ENCODE measurements at regions not wholly inside any gene's neighbourhood (a gene's known extent, or its start where the extent isn't known, plus 50 kb on each side); places are given as distances from the start of the nearest gene placed in this dataset.

DNA sequence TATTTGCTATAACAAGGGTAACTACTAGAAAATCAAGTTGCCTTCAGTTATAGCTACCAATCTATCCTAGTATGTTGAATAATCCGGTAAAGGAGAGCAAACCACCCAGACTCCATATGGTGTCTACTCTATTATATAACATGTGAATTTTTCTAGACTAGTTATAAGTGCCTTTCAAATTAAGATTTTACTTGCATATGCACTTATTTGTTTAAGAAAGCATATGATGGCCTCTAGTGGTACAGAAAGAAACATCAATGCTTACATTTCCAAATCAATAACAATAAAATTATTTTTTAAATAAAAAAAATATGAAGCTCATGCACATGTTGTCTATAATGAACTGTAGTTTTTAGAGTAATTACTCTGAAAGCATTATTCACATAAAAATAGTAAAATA lies 1516.4 kb upstream of the PABPC4L start:
- no peaks in the 10 kb centered on the region for H3F3A ChIP-seq (ENCODE audit: low read length, unreplicated experiment)
- H3K27ac ChIP-seq (ENCODE audit: low read length), result no peak overlapping the region
- no peaks in the 10 kb centered on the region for H3K79me2 ChIP-seq (ENCODE audit: low read length)
- H3K4me1 ChIP-seq (ENCODE audit: insufficient read depth, low read length), result no peaks in the 10 kb centered on the region
- H4K20me1 ChIP-seq (ENCODE audit: low read length), result no peaks in the 10 kb centered on the region
- H3K9ac ChIP-seq (ENCODE audit: low read length), result no peak overlapping the region
- TF ChIP-seq, protein P1, sequence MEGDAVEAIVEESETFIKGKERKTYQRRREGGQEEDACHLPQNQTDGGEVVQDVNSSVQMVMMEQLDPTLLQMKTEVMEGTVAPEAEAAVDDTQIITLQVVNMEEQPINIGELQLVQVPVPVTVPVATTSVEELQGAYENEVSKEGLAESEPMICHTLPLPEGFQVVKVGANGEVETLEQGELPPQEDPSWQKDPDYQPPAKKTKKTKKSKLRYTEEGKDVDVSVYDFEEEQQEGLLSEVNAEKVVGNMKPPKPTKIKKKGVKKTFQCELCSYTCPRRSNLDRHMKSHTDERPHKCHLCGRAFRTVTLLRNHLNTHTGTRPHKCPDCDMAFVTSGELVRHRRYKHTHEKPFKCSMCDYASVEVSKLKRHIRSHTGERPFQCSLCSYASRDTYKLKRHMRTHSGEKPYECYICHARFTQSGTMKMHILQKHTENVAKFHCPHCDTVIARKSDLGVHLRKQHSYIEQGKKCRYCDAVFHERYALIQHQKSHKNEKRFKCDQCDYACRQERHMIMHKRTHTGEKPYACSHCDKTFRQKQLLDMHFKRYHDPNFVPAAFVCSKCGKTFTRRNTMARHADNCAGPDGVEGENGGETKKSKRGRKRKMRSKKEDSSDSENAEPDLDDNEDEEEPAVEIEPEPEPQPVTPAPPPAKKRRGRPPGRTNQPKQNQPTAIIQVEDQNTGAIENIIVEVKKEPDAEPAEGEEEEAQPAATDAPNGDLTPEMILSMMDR (conservative IDR thresholded peaks at IDR 0.05; ENCODE audit: low read depth, low read length), result 0 out of 2 replicates have a peak, but pooled peaks have one; percentile 24
- TF ChIP-seq EZH2phosphoT487 (IDR thresholded peaks at IDR 0.05; ENCODE audit: borderline replicate concordance, low read length) (no peak), EZH2 (IDR thresholded peaks at IDR 0.05; ENCODE audit: low read length, unreplicated experiment) (no peak)
- POLR2A ChIA-PET (ENCODE audit: unreplicated experiment), result interaction anchor here (0.6 kb wide), 1 partner anchor 28 kb away, joined by 3 read pairs; no protein-coding TSS in a partner anchor
- H3K4me3 ChIP-seq (ENCODE audit: low read length), result no peak overlapping the region
- ATAC-seq, result no peak
- no peaks in the 10 kb centered on the region for H3K36me3 ChIP-seq (ENCODE audit: low read depth, low read length)
- CTCF ChIA-PET, result no interaction called here
- H3K9me2 ChIP-seq (replicated peaks; ENCODE audit: low read length), result no peaks in the 10 kb centered on the region
- BruUV-seq (replicated peaks), result no TSS peak
- peak; percentile 10 for DNase-seq
- no peak overlapping the region for H3K4me2 ChIP-seq (ENCODE audit: low read length)
- no peaks in the 10 kb centered on the region for H3K27me3 ChIP-seq (ENCODE audit: low read length)
- H2AFZ ChIP-seq (ENCODE audit: low read length), result no peak overlapping the region
- no peaks in the 10 kb centered on the region for H3K9me3 ChIP-seq (ENCODE audit: low read length)
- intact Hi-C loops (cut with micrococcal nuclease), result no loop called here

DNA sequence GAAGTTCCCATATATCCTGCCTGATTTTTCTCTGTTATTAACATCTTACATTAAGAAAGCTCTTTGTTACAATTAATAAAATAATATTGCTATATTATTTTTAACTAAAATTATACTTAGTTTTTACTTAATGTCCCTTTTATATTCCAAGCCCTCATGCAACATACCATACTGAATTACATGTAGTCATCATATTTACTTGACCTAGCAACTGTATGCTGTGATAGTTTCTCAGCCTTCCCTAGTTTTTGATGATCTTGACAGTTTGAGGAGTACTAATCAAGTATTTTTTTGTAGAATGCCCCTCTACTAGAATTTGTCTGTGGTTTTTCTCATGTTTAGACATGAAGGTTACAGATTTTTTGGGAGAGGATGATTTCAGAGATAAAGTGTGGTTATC lies 1503.8 kb upstream of the PABPC4L start:
- Histone ChIP-seq H3K36me3 (ENCODE audit: low read depth, low read length) (no peaks in the 10 kb centered on the region), H3K27ac (ENCODE audit: low read length) (no peak overlapping the region), H3K4me1 (ENCODE audit: insufficient read depth, low read length) (no peaks in the 10 kb centered on the region), H3K9me2 (replicated peaks; ENCODE audit: low read length) (no peaks in the 10 kb centered on the region), H3K9ac (ENCODE audit: low read length) (no peak overlapping the region), H3K9me3 (ENCODE audit: low read length) (no peaks in the 10 kb centered on the region), H3K27me3 (ENCODE audit: low read length) (no peaks in the 10 kb centered on the region), H2AFZ (ENCODE audit: low read length) (no peak overlapping the region), H3K4me3 (ENCODE audit: low read length) (no peak overlapping the region), H3K79me2 (ENCODE audit: low read length) (no peaks in the 10 kb centered on the region), H3K4me2 (ENCODE audit: low read length) (no peak overlapping the region), H4K20me1 (ENCODE audit: low read length) (no peaks in the 10 kb centered on the region), H3F3A (ENCODE audit: low read length, unreplicated experiment) (no peaks in the 10 kb centered on the region)
- intact Hi-C loops (cut with micrococcal nuclease), result no loop called here
- BruUV-seq (replicated peaks), result no TSS peak
- CTCF ChIA-PET, result no interaction called here
- no peak for TF ChIP-seq EZH2 (IDR thresholded peaks at IDR 0.05; ENCODE audit: low read length, unreplicated experiment)
- TF ChIP-seq EZH2phosphoT487 (IDR thresholded peaks at IDR 0.05; ENCODE audit: borderline replicate concordance, low read length), result no peak
- TF ChIP-seq, protein P1 (conservative IDR thresholded peaks at IDR 0.05; ENCODE audit: low read depth, low read length), result no peak
- DNase-seq (no peak), ATAC-seq (no peak)
- POLR2A ChIA-PET (ENCODE audit: unreplicated experiment), result no interaction called here

DNA sequence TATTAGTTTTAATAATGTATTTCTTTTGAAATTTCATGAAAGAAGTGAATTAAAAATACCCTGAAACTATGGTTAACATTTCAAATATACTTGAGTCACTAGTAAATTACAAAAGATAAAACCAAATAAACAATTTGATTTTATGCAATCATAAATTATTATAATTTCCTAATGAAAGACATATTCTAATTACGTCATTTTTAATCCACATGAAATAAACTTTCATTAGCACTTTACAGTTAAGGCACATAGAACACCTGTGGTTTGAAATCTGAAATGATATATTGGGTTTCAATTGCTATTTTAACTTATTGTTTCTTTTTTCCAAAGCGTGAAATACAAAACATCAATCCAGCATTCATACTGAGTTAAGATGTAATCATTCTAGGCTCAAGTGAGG lies 1492.5 kb upstream of the PABPC4L start:
- ChIA-PET POLR2A (ENCODE audit: unreplicated experiment) (no interaction called here), CTCF (no interaction called here)
- Histone ChIP-seq H3K79me2 (ENCODE audit: low read length) (no peaks in the 10 kb centered on the region), H4K20me1 (ENCODE audit: low read length) (no peaks in the 10 kb centered on the region), H3K36me3 (ENCODE audit: low read depth, low read length) (no peaks in the 10 kb centered on the region), H3F3A (ENCODE audit: low read length, unreplicated experiment) (no peaks in the 10 kb centered on the region), H3K9ac (ENCODE audit: low read length) (no peak overlapping the region), H3K4me1 (ENCODE audit: insufficient read depth, low read length) (no peaks in the 10 kb centered on the region), H3K9me2 (replicated peaks; ENCODE audit: low read length) (no peaks in the 10 kb centered on the region), H2AFZ (ENCODE audit: low read length) (no peak overlapping the region), H3K4me2 (ENCODE audit: low read length) (no peak overlapping the region), H3K9me3 (ENCODE audit: low read length) (no peaks in the 10 kb centered on the region), H3K27ac (ENCODE audit: low read length) (no peak overlapping the region), H3K27me3 (ENCODE audit: low read length) (no peaks in the 10 kb centered on the region), H3K4me3 (ENCODE audit: low read length) (no peak overlapping the region)
- intact Hi-C loops (cut with micrococcal nuclease), result no loop called here
- TF ChIP-seq EZH2 (IDR thresholded peaks at IDR 0.05; ENCODE audit: low read length, unreplicated experiment), result no peak
- TF ChIP-seq, protein P1 (conservative IDR thresholded peaks at IDR 0.05; ENCODE audit: low read depth, low read length), result no peak
- TF ChIP-seq EZH2phosphoT487 (IDR thresholded peaks at IDR 0.05; ENCODE audit: borderline replicate concordance, low read length), result no peak
- DNase-seq, result no peak
- BruUV-seq (replicated peaks), result no TSS peak
- no peak for ATAC-seq
